SK-N-SH (cell line): ENCODE measurements at regions not wholly inside any gene's neighbourhood (a gene's known extent, or its start where the extent isn't known, plus 50 kb on each side); places are given as distances from the start of the nearest gene placed in this dataset.

Experiments
- CTCF ChIP-seq: fragments of 200-600 bp; sonication (generic); IDR thresholded peaks from 2 replicates; pipeline ENCODE4 v1.6.1; 2017; ENCODE audit warnings: antibody characterized with exemption, mild to moderate bottlenecking, moderate library complexity
- EP300 ChIP-seq, 2 experiments: IDR thresholded peaks; 2 replicates each; pipeline versions ENCODE4 v1.4.0 to v1.6.1; 2012; ENCODE audit warnings: borderline replicate concordance in 1 of 2, low read depth in 1 of 2, low read length in 1 of 2
- FOXJ3 ChIP-seq: sonication (generic); formaldehyde crosslinking; IDR thresholded peaks from 2 replicates; pipeline ENCODE4 v1.5.1; 2020; ENCODE audit warnings: mild to moderate bottlenecking, missing genetic modification reagents
- FOXM1 ChIP-seq: IDR thresholded peaks from 2 replicates; pipeline ENCODE4 v1.4.0; 2012; ENCODE audit warnings: low read depth, mild to moderate bottlenecking
- JUND ChIP-seq: IDR thresholded peaks from 2 replicates; pipeline ENCODE4 v1.4.0; 2012
- MEF2A ChIP-seq: IDR thresholded peaks from 2 replicates; pipeline ENCODE4 v1.4.0; 2012; ENCODE audit warnings: low read depth, borderline replicate concordance
- REST ChIP-seq: IDR thresholded peaks from 2 replicates; pipeline ENCODE4 v1.6.1; 2012; ENCODE audit warnings: mild to moderate bottlenecking, low read depth, low read length, moderate library complexity
- TEAD4 ChIP-seq: IDR thresholded peaks from 2 replicates; pipeline ENCODE4 v1.4.0; 2012; ENCODE audit warnings: mild to moderate bottlenecking, borderline replicate concordance; ENCODE audit not compliant: insufficient read depth
- YY1 ChIP-seq: IDR thresholded peaks from 2 replicates; pipeline ENCODE4 v1.4.0; 2012; ENCODE audit warnings: low read depth, mild to moderate bottlenecking
- ZBTB33 ChIP-seq: IDR thresholded peaks from 2 replicates; pipeline ENCODE4 v1.4.0; 2012; ENCODE audit warnings: low read depth, borderline replicate concordance

GRCh38 chr2:122166820-122167219 lies 411.4 kb downstream of the TSN start:
- TF ChIP-seq CTCF (no peak), MEF2A (no peak), EP300 (IDR thresholded peaks at IDR 0.05; ENCODE audit: borderline replicate concordance in 1 of 2, low read depth in 1 of 2, low read length in 1 of 2) (no peak), JUND (no peak), FOXM1 (no peak), YY1 (no peak), TEAD4 (no peak), ZBTB33 (no peak), FOXJ3 (no peak), REST (no peak)
